Skin epidermis (tissue), 12 donors: ENCODE measurements at regions not wholly inside any gene's neighbourhood (a gene's known extent, or its start where the extent isn't known, plus 50 kb on each side); places are given as distances from the start of the nearest gene placed in this dataset.
"Not testable (repeated sequence)": the region's sequence is repeated elsewhere in the genome, so short reads cannot be mapped to it uniquely, and the experiment has no call there.

ENCODE experiments used
- H3K27ac ChIP-seq, 21 experiments: fragments of 200-600 bp; sonication (generic) in 11 of 21; one replicate each; pipeline ENCODE4 v1.5.0; 2020; ENCODE audit warnings: mild to moderate bottlenecking in 3 of 21, inconsistent platforms in 2 of 21, moderate library complexity in 2 of 21
- H3K4me3 ChIP-seq, 7 experiments: fragments of 200-600 bp; sonication (generic) in 2 of 7; one replicate each; pipeline ENCODE4 v1.5.0; 2020; ENCODE audit warnings: inconsistent platforms in 2 of 7, mild to moderate bottlenecking in 2 of 7, moderate library complexity in 1 of 7

GRCh38 chr7:68700414-68700813 is 897.9 kb upstream of the AUTS2 start:
- no peak overlapping the region for H3K27ac ChIP-seq
- no peak overlapping the region for H3K4me3 ChIP-seq

- Histone ChIP-seq H3K4me3 (no peak overlapping the region), H3K27ac (no peak overlapping the region)
Measured at GRCh38 chr7:68706291-68706690, 892.0 kb upstream of the AUTS2 start.

- Histone ChIP-seq H3K4me3 (no peak overlapping the region), H3K27ac (no peak overlapping the region)
Measured at GRCh38 chr7:68707159-68707558, 891.1 kb upstream of the AUTS2 start.

- Histone ChIP-seq H3K27ac (no peak overlapping the region), H3K4me3 (no peak overlapping the region)
Measured at GRCh38 chr7:68707958-68708357, 890.3 kb upstream of the AUTS2 start.

- no peak overlapping the region for H3K4me3 ChIP-seq
- H3K27ac ChIP-seq = no peak overlapping the region
Measured at GRCh38 chr7:68712956-68713495, 885.2 kb upstream of the AUTS2 start.

- H3K4me3 ChIP-seq, H3K27ac ChIP-seq: not testable (repeated sequence)
Measured at GRCh38 chr7:68714135-68714534, 884.1 kb upstream of the AUTS2 start.

- Histone ChIP-seq H3K27ac (no peak overlapping the region), H3K4me3 (no peak overlapping the region)
Measured at GRCh38 chr7:68715907-68716306, 882.4 kb upstream of the AUTS2 start.

- Histone ChIP-seq H3K4me3 (no peak overlapping the region), H3K27ac (no peak overlapping the region)
Measured at GRCh38 chr7:68717176-68717575, 881.1 kb upstream of the AUTS2 start.

- H3K4me3 ChIP-seq = no peak overlapping the region
- H3K27ac ChIP-seq = no peak overlapping the region
Measured at GRCh38 chr7:68718097-68718551, 880.2 kb upstream of the AUTS2 start.

- Histone ChIP-seq H3K4me3 (no peak overlapping the region), H3K27ac (no peak overlapping the region)
Measured at GRCh38 chr7:68720697-68721096, 877.6 kb upstream of the AUTS2 start.

GRCh38 chr7:68722044-68722443 is 876.2 kb upstream of the AUTS2 start:
- H3K27ac ChIP-seq = no peak overlapping the region

GRCh38 chr7:68724965-68725364 is 873.3 kb upstream of the AUTS2 start:
- Histone ChIP-seq H3K27ac (no peak overlapping the region), H3K4me3 (no peak overlapping the region)

More at GRCh38 chr7:68722044-68722443, 876.2 kb upstream of the AUTS2 start:
- H3K4me3 ChIP-seq = no peak overlapping the region

GRCh38 chr7:68725843-68726785 is 872.2 kb upstream of the AUTS2 start:
- Histone ChIP-seq H3K4me3 (no peak overlapping the region), H3K27ac (no peak overlapping the region)

- H3K27ac ChIP-seq, H3K4me3 ChIP-seq: not testable (repeated sequence)
Measured at GRCh38 chr7:68728720-68729119, 869.6 kb upstream of the AUTS2 start.

GRCh38 chr7:68729371-68729770 is 868.9 kb upstream of the AUTS2 start:
- Histone ChIP-seq H3K4me3 (no peak overlapping the region), H3K27ac (no peak overlapping the region)

GRCh38 chr7:68730194-68730593 is 868.1 kb upstream of the AUTS2 start:
- H3K4me3 ChIP-seq = no peak overlapping the region
- no peak overlapping the region for H3K27ac ChIP-seq

GRCh38 chr7:68730964-68731363 is 867.3 kb upstream of the AUTS2 start:
- H3K4me3 ChIP-seq = no peak overlapping the region
- H3K27ac ChIP-seq = no peak overlapping the region

GRCh38 chr7:68733219-68734153 is 864.8 kb upstream of the AUTS2 start:
- H3K4me3 ChIP-seq = no peak overlapping the region
- no peak overlapping the region for H3K27ac ChIP-seq

- Histone ChIP-seq H3K27ac (no peak overlapping the region), H3K4me3 (no peak overlapping the region)
Measured at GRCh38 chr7:68734431-68734830, 863.8 kb upstream of the AUTS2 start.

- Histone ChIP-seq H3K4me3 (no peak overlapping the region), H3K27ac (no peak overlapping the region)
Measured at GRCh38 chr7:68739306-68739705, 859.0 kb upstream of the AUTS2 start.
